ENCODE measurements at regions not wholly inside any gene's neighbourhood (a gene's known extent, or its start where the extent isn't known, plus 50 kb on each side); places are given as distances from the start of the nearest gene placed in this dataset.

DNA sequence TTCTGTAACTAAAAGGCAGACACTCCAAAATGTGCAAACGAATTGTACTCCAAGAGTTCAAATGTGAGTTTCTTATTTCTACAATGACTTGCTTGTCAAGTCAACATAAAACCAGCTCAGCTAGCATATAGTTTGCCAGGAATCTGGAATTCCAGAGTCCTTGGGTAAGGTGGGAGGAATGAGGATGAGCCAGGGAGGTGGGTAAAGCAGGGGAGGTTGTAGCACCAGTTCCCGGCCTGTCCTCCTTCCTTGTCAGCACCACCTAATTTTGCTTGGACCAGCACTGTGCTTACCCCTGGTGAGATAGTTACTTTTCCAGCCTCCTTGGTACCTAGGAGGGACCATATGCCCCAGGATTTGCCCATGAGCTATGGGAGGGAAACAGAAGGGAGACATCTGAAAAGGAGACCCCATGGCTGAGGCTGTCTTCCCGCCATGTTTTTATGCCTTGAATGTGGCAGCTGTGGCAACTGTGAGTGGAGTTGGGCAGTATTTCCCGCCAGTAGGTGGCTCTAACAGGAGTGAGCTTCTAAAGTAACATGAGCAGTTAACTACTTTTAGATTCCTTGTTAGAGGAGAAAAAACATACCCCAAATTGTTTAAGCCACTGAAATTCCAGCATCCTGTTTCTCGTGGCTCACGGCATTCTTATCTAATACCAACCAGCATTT, 302.5 kb downstream of the TENT4A start:
- no peak for DNase-seq (ENCODE audit: extremely low spot score)
- POLR2A ChIA-PET = no interaction called here
- TF ChIP-seq, protein P1, sequence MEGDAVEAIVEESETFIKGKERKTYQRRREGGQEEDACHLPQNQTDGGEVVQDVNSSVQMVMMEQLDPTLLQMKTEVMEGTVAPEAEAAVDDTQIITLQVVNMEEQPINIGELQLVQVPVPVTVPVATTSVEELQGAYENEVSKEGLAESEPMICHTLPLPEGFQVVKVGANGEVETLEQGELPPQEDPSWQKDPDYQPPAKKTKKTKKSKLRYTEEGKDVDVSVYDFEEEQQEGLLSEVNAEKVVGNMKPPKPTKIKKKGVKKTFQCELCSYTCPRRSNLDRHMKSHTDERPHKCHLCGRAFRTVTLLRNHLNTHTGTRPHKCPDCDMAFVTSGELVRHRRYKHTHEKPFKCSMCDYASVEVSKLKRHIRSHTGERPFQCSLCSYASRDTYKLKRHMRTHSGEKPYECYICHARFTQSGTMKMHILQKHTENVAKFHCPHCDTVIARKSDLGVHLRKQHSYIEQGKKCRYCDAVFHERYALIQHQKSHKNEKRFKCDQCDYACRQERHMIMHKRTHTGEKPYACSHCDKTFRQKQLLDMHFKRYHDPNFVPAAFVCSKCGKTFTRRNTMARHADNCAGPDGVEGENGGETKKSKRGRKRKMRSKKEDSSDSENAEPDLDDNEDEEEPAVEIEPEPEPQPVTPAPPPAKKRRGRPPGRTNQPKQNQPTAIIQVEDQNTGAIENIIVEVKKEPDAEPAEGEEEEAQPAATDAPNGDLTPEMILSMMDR (IDR thresholded peaks at IDR 0.05; ENCODE audit: control extremely low read depth, extremely low read depth, low read depth, missing control alignments) = no peak
- CTCF ChIA-PET = no interaction called here

DNA sequence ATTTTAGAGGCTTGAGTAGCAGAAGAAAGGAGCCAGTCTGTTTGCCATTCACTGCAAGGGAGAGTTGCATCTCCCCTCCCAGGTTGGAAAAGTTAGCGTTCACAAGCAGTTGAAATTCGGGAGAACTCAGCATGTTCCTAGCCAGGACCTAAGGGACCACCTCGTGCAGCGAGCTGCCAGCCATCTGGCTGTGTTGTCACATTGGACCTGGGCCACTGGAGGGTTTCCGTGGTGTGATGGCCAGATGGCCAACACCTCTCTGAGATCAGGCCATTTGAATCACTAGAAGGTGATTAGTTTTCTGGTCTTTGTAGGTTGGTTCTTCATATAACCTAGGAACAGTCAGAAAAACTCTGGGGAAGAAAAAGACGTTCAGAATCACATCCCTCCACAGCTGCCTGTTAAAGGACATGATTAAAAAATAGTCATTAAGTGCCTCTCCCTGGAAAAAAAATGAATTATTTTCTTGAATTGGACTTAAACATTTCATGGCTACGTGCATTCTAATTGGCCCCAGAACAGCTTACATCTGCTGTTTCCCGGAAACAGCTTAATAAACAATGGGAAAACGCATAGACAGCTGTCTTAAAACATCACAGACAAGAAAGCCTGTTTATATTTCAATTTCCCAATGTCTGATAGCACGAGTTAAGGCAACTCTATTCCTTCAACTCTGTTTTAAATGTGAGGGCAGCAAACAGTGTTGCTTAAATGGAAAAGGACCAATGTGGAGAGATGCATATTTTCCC, 303.9 kb downstream of the TENT4A start:
- ChIA-PET POLR2A (no interaction called here), CTCF (no interaction called here)
- TF ChIP-seq, protein P1 (IDR thresholded peaks at IDR 0.05; ENCODE audit: control extremely low read depth, extremely low read depth, low read depth, missing control alignments) = no peak
- no peak for DNase-seq (ENCODE audit: extremely low spot score)

DNA sequence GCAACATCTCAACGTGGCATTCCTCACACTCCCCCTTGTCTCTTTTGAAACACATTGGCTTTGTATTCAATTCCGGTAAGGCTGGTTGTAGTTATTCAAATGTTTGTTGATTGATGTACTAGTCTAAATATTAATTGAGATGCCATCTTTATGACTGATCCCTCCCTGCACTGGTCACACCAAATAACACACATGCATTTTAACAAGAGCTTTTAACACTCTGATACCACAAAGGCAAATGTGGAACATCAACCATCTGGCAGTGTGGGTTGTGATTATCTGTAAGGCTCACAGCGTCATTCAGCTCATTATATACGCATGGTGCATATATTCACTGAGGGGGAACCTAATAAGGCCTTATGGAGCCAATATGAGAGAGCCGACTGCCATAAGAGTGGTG, 305.0 kb downstream of the TENT4A start:
- no peak for DNase-seq (ENCODE audit: extremely low spot score)
- ChIA-PET CTCF (interaction anchor here (1.1 kb wide), 1 partner anchor 10 kb away, joined by 4 read pairs; no protein-coding TSS in a partner anchor), POLR2A (no interaction called here)
- TF ChIP-seq, protein P1 (IDR thresholded peaks at IDR 0.05; ENCODE audit: control extremely low read depth, extremely low read depth, low read depth, missing control alignments) = no peak

DNA sequence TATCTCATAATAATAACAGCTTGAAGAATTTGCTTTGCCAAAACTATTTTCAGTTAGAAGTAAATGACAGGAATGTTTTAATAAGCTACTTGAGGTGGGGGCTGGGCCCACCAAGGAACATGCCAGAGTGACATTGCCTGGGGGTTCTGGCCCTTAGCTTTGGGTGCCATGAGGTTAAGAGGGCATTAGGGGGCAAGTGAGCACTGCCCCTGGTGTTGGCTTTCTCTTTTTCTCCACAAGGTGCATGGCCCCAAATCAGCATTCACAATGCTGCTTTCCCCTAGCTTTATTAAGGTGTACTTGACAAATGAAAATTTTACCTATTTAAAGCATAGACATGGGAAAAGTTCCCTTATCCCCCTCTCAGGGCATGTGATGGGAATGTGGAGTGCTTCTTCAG, 305.4 kb downstream of the TENT4A start:
- no peak for DNase-seq (ENCODE audit: extremely low spot score)
- ChIA-PET CTCF (interaction anchor here (1.1 kb wide), 1 partner anchor 11 kb away, joined by 4 read pairs; no protein-coding TSS in a partner anchor), POLR2A (no interaction called here)
- TF ChIP-seq, protein P1 (IDR thresholded peaks at IDR 0.05; ENCODE audit: control extremely low read depth, extremely low read depth, low read depth, missing control alignments) = no peak

DNA sequence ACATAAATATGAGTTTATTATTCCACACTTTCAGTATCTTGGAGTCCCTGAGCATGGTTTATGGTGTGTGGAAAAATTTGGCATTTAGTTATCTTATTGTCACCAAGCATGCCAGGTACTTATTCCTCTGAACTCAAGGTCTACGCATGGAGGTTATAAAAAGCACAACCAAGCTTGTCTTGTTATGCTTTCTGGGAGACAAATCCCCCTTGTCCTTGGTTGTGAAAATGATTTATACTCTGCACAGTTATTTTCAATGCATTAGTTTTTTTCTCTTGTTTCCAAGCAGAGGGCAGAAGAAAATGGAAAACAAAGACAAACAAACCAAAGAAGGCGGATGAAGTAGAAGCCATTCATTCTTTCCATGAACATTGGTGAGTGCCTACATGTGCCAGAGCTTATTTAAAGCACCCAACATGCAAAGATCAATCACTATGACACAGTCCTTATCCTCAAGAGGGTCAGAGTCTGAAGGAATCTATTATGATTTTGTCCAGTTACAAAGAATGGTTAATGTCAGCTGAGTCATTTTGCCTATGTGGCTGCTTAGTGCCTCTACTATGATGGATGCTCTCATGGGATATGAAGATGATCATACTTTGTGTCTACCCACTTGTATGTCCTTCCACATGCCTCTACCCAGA, 323.1 kb downstream of the TENT4A start:
- TF ChIP-seq, protein P1 (IDR thresholded peaks at IDR 0.05; ENCODE audit: control extremely low read depth, extremely low read depth, low read depth, missing control alignments) = no peak
- no peak for DNase-seq (ENCODE audit: extremely low spot score)
- ChIA-PET CTCF (no interaction called here), POLR2A (no interaction called here)

DNA sequence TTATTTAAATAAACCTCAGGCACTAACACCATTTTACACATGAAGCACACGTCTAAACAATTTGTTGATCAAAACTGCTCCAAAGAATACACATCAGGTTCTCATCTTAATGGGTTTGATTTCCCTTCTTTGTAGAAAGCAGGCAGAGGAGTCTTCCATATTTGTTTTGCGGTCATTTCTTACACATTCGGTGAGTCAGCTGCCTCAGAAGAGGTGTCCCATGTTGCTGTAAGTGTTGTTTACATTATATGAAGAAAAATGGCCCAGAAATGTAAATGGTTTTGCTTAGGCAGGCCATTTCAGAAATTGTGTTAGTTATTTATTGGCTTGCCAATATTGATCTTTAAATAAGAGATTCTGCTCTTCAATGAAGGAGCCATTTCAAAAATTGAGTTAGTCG, 325.8 kb downstream of the TENT4A start:
- ChIA-PET POLR2A (no interaction called here), CTCF (no interaction called here)
- TF ChIP-seq, protein P1 (IDR thresholded peaks at IDR 0.05; ENCODE audit: control extremely low read depth, extremely low read depth, low read depth, missing control alignments) = no peak
- no peak for DNase-seq (ENCODE audit: extremely low spot score)

Data from GM10248 (cell line).